H9 (cell line): ENCODE measurements at regions not wholly inside any gene's neighbourhood (a gene's known extent, or its start where the extent isn't known, plus 50 kb on each side); places are given as distances from the start of the nearest gene placed in this dataset.

Source experiments
- DNase-seq: peaks from one replicate; pipeline ENCODE4 v3.0.0-alpha.2; 2017
- H2AFZ ChIP-seq: one replicate; pipeline ENCODE4 v1.6.1; 2013; ENCODE audit warnings: mild to moderate bottlenecking, low read length, control low read depth, moderate library complexity
- H2AK5ac ChIP-seq: 2 replicates; pipeline ENCODE4 v1.6.1; 2013; ENCODE audit warnings: low read length, control low read depth, mixed read lengths; ENCODE audit not compliant: insufficient read length
- H2BK120ac ChIP-seq: one replicate; pipeline ENCODE4 v1.6.1; 2013; ENCODE audit warnings: low read depth, mild to moderate bottlenecking, low read length, control low read depth, inconsistent platforms; ENCODE audit not compliant: poor library complexity, severe bottlenecking
- H2BK12ac ChIP-seq: 2 replicates; pipeline ENCODE4 v1.6.1; 2013; ENCODE audit warnings: low read length, control low read depth, mixed read lengths, low read depth; ENCODE audit not compliant: insufficient read length
- H2BK15ac ChIP-seq: 2 replicates; pipeline ENCODE4 v1.6.1; 2013; ENCODE audit warnings: low read depth, low read length, control low read depth
- H2BK20ac ChIP-seq: one replicate; pipeline ENCODE4 v1.6.1; 2013; ENCODE audit warnings: low read depth, mild to moderate bottlenecking, low read length, control low read depth, inconsistent platforms; ENCODE audit not compliant: poor library complexity, severe bottlenecking
- H2BK5ac ChIP-seq: 2 replicates; pipeline ENCODE4 v1.6.1; 2013; ENCODE audit warnings: low read length, control low read depth, mixed read lengths; ENCODE audit not compliant: insufficient read length
- H3K14ac ChIP-seq: 2 replicates; pipeline ENCODE4 v1.6.1; 2013; ENCODE audit warnings: low read length, control low read depth; ENCODE audit not compliant: insufficient read depth
- H3K18ac ChIP-seq: 2 replicates; pipeline ENCODE4 v1.6.1; 2013; ENCODE audit warnings: low read depth, mild to moderate bottlenecking, mixed read lengths, low read length, control low read depth; ENCODE audit not compliant: insufficient read length
- H3K23ac ChIP-seq: 2 replicates; pipeline ENCODE4 v1.6.1; 2013; ENCODE audit warnings: low read length, control low read depth, mixed read lengths, low read depth; ENCODE audit not compliant: insufficient read length
- H3K23me2 ChIP-seq: 2 replicates; pipeline ENCODE4 v1.6.1; 2013; ENCODE audit warnings: low read depth, mild to moderate bottlenecking, mixed read lengths, low read length, control low read depth; ENCODE audit not compliant: insufficient read length, poor library complexity, severe bottlenecking
- H3K27ac ChIP-seq: 2 replicates; pipeline ENCODE4 v1.5.1; 2013; ENCODE audit warnings: low read length, control low read depth, mixed read lengths, low read depth; ENCODE audit not compliant: insufficient read length
- H3K27me3 ChIP-seq: 2 replicates; pipeline ENCODE4 v1.6.1; 2013; ENCODE audit warnings: low read length, control low read depth, inconsistent platforms; ENCODE audit not compliant: insufficient read depth
- H3K4ac ChIP-seq: 2 replicates; pipeline ENCODE4 v1.6.1; 2013; ENCODE audit warnings: low read depth, mild to moderate bottlenecking, control low read depth, inconsistent platforms, low read length, moderate library complexity
- H3K4me1 ChIP-seq: 2 replicates; pipeline ENCODE4 v1.6.1; 2013; ENCODE audit warnings: low read length, control low read depth, inconsistent platforms; ENCODE audit not compliant: insufficient read depth
- H3K4me2 ChIP-seq: 2 replicates; pipeline ENCODE4 v1.6.1; 2013; ENCODE audit warnings: low read length, control low read depth, mixed read lengths; ENCODE audit not compliant: insufficient read length, insufficient read depth
- H3K56ac ChIP-seq: 2 replicates; pipeline ENCODE4 v1.6.1; 2013; ENCODE audit warnings: low read depth, mild to moderate bottlenecking, mixed read lengths, low read length, control low read depth; ENCODE audit not compliant: insufficient read length
- H3K79me1 ChIP-seq: 2 replicates; pipeline ENCODE4 v1.6.1; 2013; ENCODE audit warnings: low read depth, mild to moderate bottlenecking, moderate library complexity, low read length, control low read depth, inconsistent platforms; ENCODE audit not compliant: insufficient read depth, poor library complexity, severe bottlenecking
- H3K79me2 ChIP-seq: 2 replicates; pipeline ENCODE4 v1.6.1; 2013; ENCODE audit warnings: low read length, control low read depth, inconsistent platforms; ENCODE audit not compliant: insufficient read depth
- H3K9ac ChIP-seq: 2 replicates; pipeline ENCODE4 v1.6.1; 2013; ENCODE audit warnings: low read length, control low read depth, mixed read lengths; ENCODE audit not compliant: insufficient read length; ENCODE audit errors: extremely low read depth
- H3K9me3 ChIP-seq: one replicate; pipeline ENCODE4 v1.6.1; 2013; ENCODE audit warnings: low read depth, low read length, inconsistent platforms; ENCODE audit not compliant: control insufficient read depth
- H3T11ph ChIP-seq: one replicate; pipeline ENCODE4 v1.6.1; 2013; ENCODE audit warnings: mild to moderate bottlenecking, low read length, control low read depth, inconsistent platforms
- H4K20me1 ChIP-seq: one replicate; pipeline ENCODE4 v1.6.1; 2013; ENCODE audit not compliant: control insufficient read depth, insufficient read length, insufficient read depth
- H4K5ac ChIP-seq: 2 replicates; pipeline ENCODE4 v1.6.1; 2013; ENCODE audit warnings: low read depth, mild to moderate bottlenecking, mixed read lengths, low read length, control low read depth; ENCODE audit not compliant: insufficient read length
- H4K8ac ChIP-seq: replicated peaks from 2 replicates; pipeline ENCODE4 v1.6.1; 2013; ENCODE audit warnings: low read length, control low read depth, mixed read lengths, low read depth; ENCODE audit not compliant: insufficient read length
- H4K91ac ChIP-seq: 2 replicates; pipeline ENCODE4 v1.6.1; 2013; ENCODE audit warnings: low read depth, mild to moderate bottlenecking, moderate library complexity, mixed read lengths, low read length, control low read depth; ENCODE audit not compliant: insufficient read length
- H3K27ac Mint-ChIP-seq, 3 experiments: 2 replicates in 2 of 3; 3 replicates in 1 of 3; pipeline ENCODE4 v1.8.0; 2020 to 2021; ENCODE audit warnings: mixed read lengths in 3 of 3, mild to moderate bottlenecking in 1 of 3, moderate library complexity in 1 of 3
- H3K27me3 Mint-ChIP-seq: 2 replicates; pipeline ENCODE4 v1.8.0; 2021; ENCODE audit warnings: low read depth, mild to moderate bottlenecking, moderate library complexity, mixed read lengths
- H3K36me3 Mint-ChIP-seq, 3 experiments: 2 replicates in 2 of 3; 3 replicates in 1 of 3; pipeline ENCODE4 v1.8.0; 2020 to 2021; ENCODE audit warnings: low read depth in 3 of 3, mixed read lengths in 3 of 3; ENCODE audit not compliant: insufficient read depth in 1 of 3
- H3K4me1 Mint-ChIP-seq, 2 experiments: 2 replicates each; pipeline ENCODE4 v1.8.0; 2020; ENCODE audit warnings: mixed read lengths in 2 of 2
- H3K4me3 Mint-ChIP-seq, 2 experiments: 2 replicates in 1 of 2; 3 replicates in 1 of 2; pipeline ENCODE4 v1.8.0; 2020 to 2021; ENCODE audit warnings: mild to moderate bottlenecking in 2 of 2, mixed read lengths in 2 of 2, moderate library complexity in 1 of 2
- H3K9me3 Mint-ChIP-seq, 2 experiments: 2 replicates in 1 of 2; 3 replicates in 1 of 2; pipeline ENCODE4 v1.8.0; 2020; ENCODE audit warnings: mild to moderate bottlenecking in 2 of 2, mixed read lengths in 2 of 2, moderate library complexity in 1 of 2
- WGBS: extraction: QIAGEN DNeasy Blood & Tissue Kit; methylation state at CpG from one replicate; pipeline ENCODE4 v1.1.7; 2013; ENCODE audit warnings: missing lambda C conversion rate, low lambda C conversion rate, mixed read lengths; ENCODE audit not compliant: insufficient read length; ENCODE audit errors: extremely low coverage; 5-methylcytosine and 5-hydroxymethylcytosine counted together
- TF ChIP-seq, protein P1 (sequence below): fragments of 200-600 bp; sonication (generic); conservative IDR thresholded peaks from 3 replicates; pipeline ENCODE4 v1.8.0; 2021; ENCODE audit warnings: antibody characterized with exemption, mild to moderate bottlenecking

DNA sequence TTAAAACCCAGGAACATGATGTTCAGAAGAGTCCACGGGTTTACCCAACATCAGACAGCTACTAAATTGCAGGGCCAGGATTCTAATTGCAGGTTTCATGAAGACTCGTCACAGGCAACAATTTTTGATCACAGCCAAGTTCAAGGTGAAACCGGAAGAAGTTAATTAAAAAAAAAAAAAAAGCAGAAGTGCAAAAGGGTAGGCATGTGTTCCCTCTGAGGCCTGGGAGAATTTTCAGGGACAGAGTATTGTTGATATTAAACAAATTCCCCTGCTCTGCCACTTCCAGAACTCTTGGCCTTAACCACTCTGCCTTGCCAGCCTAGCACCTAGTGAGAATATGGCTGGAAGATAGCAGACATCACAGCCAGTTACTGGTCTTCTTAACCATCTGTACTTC lies 99.4 kb upstream of the TRIB2 start:
- no CpG with 5 or more reads among the region's 3 CpGs for WGBS
- H3K4ac ChIP-seq = no peak overlapping the region

More for the DNA sequence above, 99.4 kb upstream of the TRIB2 start:
- H3K4me1 Mint-ChIP-seq = peaks cover 4 to 6% of the 10 kb centered on the region in 2 experiments; a peak in 3 of 4 replicates
- H3K4me3 Mint-ChIP-seq = no peak overlapping the region
- 0 out of 2 replicates have a peak, but pooled peaks cover 2% of the 10 kb centered on the region for H3K27me3 Mint-ChIP-seq
- H2BK5ac ChIP-seq = no peak overlapping the region
- H2BK120ac ChIP-seq = no peak overlapping the region
- no peak overlapping the region for H2AFZ ChIP-seq
- H4K5ac ChIP-seq = no peak overlapping the region
- no peaks in the 10 kb centered on the region for H3K23me2 ChIP-seq
- no peak overlapping the region for H3K27ac ChIP-seq
- H2BK20ac ChIP-seq = no peak overlapping the region
- H3K23ac ChIP-seq = no peak overlapping the region
- TF ChIP-seq, protein P1, sequence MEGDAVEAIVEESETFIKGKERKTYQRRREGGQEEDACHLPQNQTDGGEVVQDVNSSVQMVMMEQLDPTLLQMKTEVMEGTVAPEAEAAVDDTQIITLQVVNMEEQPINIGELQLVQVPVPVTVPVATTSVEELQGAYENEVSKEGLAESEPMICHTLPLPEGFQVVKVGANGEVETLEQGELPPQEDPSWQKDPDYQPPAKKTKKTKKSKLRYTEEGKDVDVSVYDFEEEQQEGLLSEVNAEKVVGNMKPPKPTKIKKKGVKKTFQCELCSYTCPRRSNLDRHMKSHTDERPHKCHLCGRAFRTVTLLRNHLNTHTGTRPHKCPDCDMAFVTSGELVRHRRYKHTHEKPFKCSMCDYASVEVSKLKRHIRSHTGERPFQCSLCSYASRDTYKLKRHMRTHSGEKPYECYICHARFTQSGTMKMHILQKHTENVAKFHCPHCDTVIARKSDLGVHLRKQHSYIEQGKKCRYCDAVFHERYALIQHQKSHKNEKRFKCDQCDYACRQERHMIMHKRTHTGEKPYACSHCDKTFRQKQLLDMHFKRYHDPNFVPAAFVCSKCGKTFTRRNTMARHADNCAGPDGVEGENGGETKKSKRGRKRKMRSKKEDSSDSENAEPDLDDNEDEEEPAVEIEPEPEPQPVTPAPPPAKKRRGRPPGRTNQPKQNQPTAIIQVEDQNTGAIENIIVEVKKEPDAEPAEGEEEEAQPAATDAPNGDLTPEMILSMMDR = no peak
- no peaks in the 10 kb centered on the region for H3K36me3 Mint-ChIP-seq
- DNase-seq = no peak
- no peak overlapping the region for H3K27ac Mint-ChIP-seq
- no peak overlapping the region for H2AK5ac ChIP-seq
- H3K9me3 Mint-ChIP-seq = no peaks in the 10 kb centered on the region
- H3K18ac ChIP-seq = no peak overlapping the region
- no peak overlapping the region for H3K56ac ChIP-seq
- no peaks in the 10 kb centered on the region for H3K27me3 ChIP-seq
- 0 out of 2 replicates have a peak, but pooled peaks cover 2% of the 10 kb centered on the region for H3K4me1 ChIP-seq
- H4K8ac ChIP-seq = no peak overlapping the region
- H2BK12ac ChIP-seq = no peak overlapping the region
- H3K4me2 ChIP-seq = no peak overlapping the region
- no peak overlapping the region for H3K9ac ChIP-seq
- H3K79me2 ChIP-seq = no peaks in the 10 kb centered on the region
- H3T11ph ChIP-seq = no peak overlapping the region
- no peak overlapping the region for H2BK15ac ChIP-seq
- no peaks in the 10 kb centered on the region for H3K9me3 ChIP-seq
- no peaks in the 10 kb centered on the region for H4K20me1 ChIP-seq
- no peak overlapping the region for H3K14ac ChIP-seq
- no peaks in the 10 kb centered on the region for H3K79me1 ChIP-seq
- no peak overlapping the region for H4K91ac ChIP-seq
